ENCODE measurements at regions not wholly inside any gene's neighbourhood (a gene's known extent, or its start where the extent isn't known, plus 50 kb on each side); places are given as distances from the start of the nearest gene placed in this dataset.

GRCh38 chr12:105538880-105539279 is 208.4 kb downstream of the C12orf75 start:
- no peak for DNase-seq

- DNase-seq, result no peak
Observed at GRCh38 chr12:105539735-105540134, 209.2 kb downstream of the C12orf75 start.

- DNase-seq, result no peak
Observed at GRCh38 chr12:105547786-105548185, 217.3 kb downstream of the C12orf75 start.

GRCh38 chr12:105548626-105549025 is 218.1 kb downstream of the C12orf75 start:
- DNase-seq, result no peak

- DNase-seq, result no peak
Observed at GRCh38 chr12:105552056-105552455, 221.6 kb downstream of the C12orf75 start.

- DNase-seq, result no peak
Observed at GRCh38 chr12:105554223-105554678, 223.8 kb downstream of the C12orf75 start.

GRCh38 chr12:105554856-105555255 is 224.4 kb downstream of the C12orf75 start:
- DNase-seq, result no peak

- no peak for DNase-seq
Observed at GRCh38 chr12:105555556-105556295, 225.2 kb downstream of the C12orf75 start.

GRCh38 chr12:105559310-105559709 is 228.8 kb downstream of the C12orf75 start:
- no peak for DNase-seq

GRCh38 chr12:105561546-105562198 is 231.2 kb downstream of the C12orf75 start:
- DNase-seq, result no peak

- DNase-seq, result no peak
Observed at GRCh38 chr12:105562199-105562971, 231.9 kb downstream of the C12orf75 start.

GRCh38 chr12:105567061-105567460 is 236.6 kb downstream of the C12orf75 start:
- DNase-seq, result no peak

GRCh38 chr12:105569886-105570285 is 239.4 kb downstream of the C12orf75 start:
- no peak for DNase-seq

- DNase-seq, result no peak
Observed at GRCh38 chr12:105570944-105571343, 240.5 kb downstream of the C12orf75 start.

- DNase-seq, result no peak
Observed at GRCh38 chr12:105573574-105573973, 243.1 kb downstream of the C12orf75 start.

GRCh38 chr12:105574056-105574715 is 243.7 kb downstream of the C12orf75 start:
- DNase-seq, result no peak

- DNase-seq, result no peak
Observed at GRCh38 chr12:105575235-105575634, 244.7 kb downstream of the C12orf75 start.

GRCh38 chr12:105576261-105576660 is 245.8 kb downstream of the C12orf75 start:
- no peak for DNase-seq

- DNase-seq, result no peak
Observed at GRCh38 chr12:105580821-105581352, 250.4 kb downstream of the C12orf75 start.

GRCh38 chr12:105581420-105581819 is 250.9 kb downstream of the C12orf75 start:
- DNase-seq, result no peak

GRCh38 chr12:105585107-105585506 is 254.6 kb downstream of the C12orf75 start:
- no peak for DNase-seq

- DNase-seq, result no peak
Observed at GRCh38 chr12:105587237-105587636, 256.7 kb downstream of the C12orf75 start.

- DNase-seq, result no peak
Observed at GRCh38 chr12:105588106-105588505, 257.6 kb downstream of the C12orf75 start.

Data from inflammatory macrophage treated with lipopolysaccharide for 1 hour (primary cell).